GM23338 (cell line): ENCODE measurements at regions not wholly inside any gene's neighbourhood (a gene's known extent, or its start where the extent isn't known, plus 50 kb on each side); places are given as distances from the start of the nearest gene placed in this dataset.

Experiments used
- ATAC-seq: fragments of 200-7000 bp; cut with Tn5 transposase; 3 replicates; pipeline ENCODE4 v1.9.1; 2020
- DNase-seq: peaks from one replicate; pipeline ENCODE4 v3.0.0-alpha.2; 2015; ENCODE audit warnings: low spot score
- H2AFZ ChIP-seq: fragments of 200-600 bp; sonication (generic); 2 replicates; pipeline ENCODE4 v1.8.0; 2016; ENCODE audit warnings: antibody characterized with exemption, mild to moderate bottlenecking, moderate library complexity
- H3F3A ChIP-seq: fragments of 200-600 bp; sonication (generic); replicated peaks from 2 replicates; pipeline ENCODE4 v1.8.0; 2017; ENCODE audit warnings: antibody characterized with exemption, mixed run types, low read depth
- H3K27ac ChIP-seq: fragments of 200-600 bp; sonication (generic); 2 replicates; pipeline ENCODE4 v1.6.1; 2016; ENCODE audit warnings: low read depth
- H3K27me3 ChIP-seq: fragments of 200-600 bp; sonication (generic); 2 replicates; pipeline ENCODE4 v1.8.0; 2016; ENCODE audit warnings: mild to moderate bottlenecking, mixed run types, moderate library complexity; ENCODE audit not compliant: insufficient read depth
- H3K36me3 ChIP-seq: fragments of 200-600 bp; sonication (generic); 2 replicates; pipeline ENCODE4 v1.8.0; 2016; ENCODE audit warnings: mild to moderate bottlenecking; ENCODE audit not compliant: insufficient read depth
- H3K4me1 ChIP-seq: fragments of 200-600 bp; sonication (generic); 2 replicates; pipeline ENCODE4 v1.8.0; 2016; ENCODE audit warnings: mild to moderate bottlenecking, moderate library complexity; ENCODE audit not compliant: insufficient read depth
- H3K4me2 ChIP-seq: fragments of 200-600 bp; sonication (generic); 2 replicates; pipeline ENCODE4 v1.7.1; 2017; ENCODE audit warnings: mixed run types
- H3K4me3 ChIP-seq: fragments of 200-600 bp; sonication (generic); 2 replicates; pipeline ENCODE4 v1.6.1; 2016; ENCODE audit warnings: mixed run types
- H3K79me2 ChIP-seq: fragments of 200-600 bp; sonication (generic); replicated peaks from 2 replicates; pipeline ENCODE4 v1.8.0; 2017; ENCODE audit warnings: mild to moderate bottlenecking; ENCODE audit not compliant: insufficient read depth
- H3K9me2 ChIP-seq: fragments of 200-600 bp; sonication (generic); 2 replicates; pipeline ENCODE4 v1.8.0; 2017; ENCODE audit not compliant: insufficient read depth
- H4K20me1 ChIP-seq: fragments of 200-600 bp; sonication (generic); replicated peaks from 2 replicates; pipeline ENCODE4 v1.8.0; 2017; ENCODE audit warnings: mild to moderate bottlenecking; ENCODE audit not compliant: insufficient read depth
- H3K27ac Mint-ChIP-seq: 2 replicates; pipeline ENCODE4 v1.8.0; 2020; ENCODE audit warnings: inconsistent platforms, mild to moderate bottlenecking, moderate library complexity, mixed read lengths
- H3K27me3 Mint-ChIP-seq: 3 replicates; pipeline ENCODE4 v1.8.0; 2022; ENCODE audit warnings: low read depth, mild to moderate bottlenecking, moderate library complexity, mixed read lengths, inconsistent platforms; ENCODE audit not compliant: insufficient read depth, poor library complexity
- H3K36me3 Mint-ChIP-seq: 3 replicates; pipeline ENCODE4 v1.8.0; 2021; ENCODE audit warnings: low read depth, mild to moderate bottlenecking, inconsistent platforms, moderate library complexity, mixed read lengths
- H3K4me1 Mint-ChIP-seq: 3 replicates; pipeline ENCODE4 v1.8.0; 2020; ENCODE audit warnings: mild to moderate bottlenecking, inconsistent platforms, mixed read lengths
- H3K4me3 Mint-ChIP-seq: 3 replicates; pipeline ENCODE4 v1.8.0; 2021; ENCODE audit warnings: moderate library complexity, mild to moderate bottlenecking, inconsistent platforms, mixed read lengths
- H3K9me3 Mint-ChIP-seq: 3 replicates; pipeline ENCODE4 v1.8.0; 2020; ENCODE audit warnings: moderate library complexity, mild to moderate bottlenecking, inconsistent platforms, mixed read lengths
- CREB1 ChIP-seq: fragments of 250-450 bp; sonication (Bioruptor Pico); IDR thresholded peaks from 2 replicates; pipeline ENCODE4 v1.5.0; 2020; ENCODE audit warnings: low read depth, mild to moderate bottlenecking, moderate library complexity
- ETS1 ChIP-seq: IDR thresholded peaks from 2 replicates; pipeline ENCODE4 v1.6.1; 2016; ENCODE audit warnings: antibody characterized with exemption
- EZH2 ChIP-seq: fragments of 200-600 bp; sonication (generic); IDR thresholded peaks from one replicate; pipeline ENCODE4 v1.8.0; 2017; ENCODE audit warnings: antibody characterized with exemption, mild to moderate bottlenecking, low read depth; ENCODE audit not compliant: unreplicated experiment
- JUNB ChIP-seq: IDR thresholded peaks from one replicate; pipeline ENCODE4 v1.6.1; 2016; ENCODE audit warnings: antibody characterized with exemption; ENCODE audit not compliant: unreplicated experiment
- NANOG ChIP-seq: IDR thresholded peaks from 2 replicates; pipeline ENCODE4 v1.6.1; 2016; ENCODE audit warnings: antibody characterized with exemption, borderline replicate concordance
- POLR2AphosphoS5 ChIP-seq: IDR thresholded peaks from 2 replicates; pipeline ENCODE4 v1.6.1; 2016; ENCODE audit warnings: antibody characterized with exemption, low read depth
- ZNF114 ChIP-seq: fragments of 250-450 bp; sonication (Bioruptor Pico); IDR thresholded peaks from 2 replicates; pipeline ENCODE4 v1.5.0; 2020; ENCODE audit warnings: mild to moderate bottlenecking, moderate library complexity
- ZNF331 ChIP-seq: fragments of 250-450 bp; sonication (Bioruptor Pico); IDR thresholded peaks from 2 replicates; pipeline ENCODE4 v1.5.0; 2020; ENCODE audit warnings: low read depth, mild to moderate bottlenecking, moderate library complexity
- ZNF462 ChIP-seq: fragments of 250-450 bp; sonication (Bioruptor Pico); IDR thresholded peaks from 2 replicates; pipeline ENCODE4 v1.5.0; 2020; ENCODE audit warnings: mild to moderate bottlenecking, moderate library complexity

GRCh38 chr4:110916505-110916904, 293.6 kb upstream of the PITX2 start (continued):
- no peak for TF ChIP-seq ZNF462 (CRISPR knock-in tag)
- no peak for TF ChIP-seq EZH2
- TF ChIP-seq POLR2AphosphoS5, result no peak
- TF ChIP-seq NANOG, result no peak

GRCh38 chr4:110917835-110918234, 295.0 kb upstream of the PITX2 start:
- no peaks in the 10 kb centered on the region for H3K4me1 Mint-ChIP-seq
- no peak overlapping the region for H3K4me3 Mint-ChIP-seq
- H3K9me3 Mint-ChIP-seq, result no peaks in the 10 kb centered on the region
- H3K36me3 Mint-ChIP-seq, result no peaks in the 10 kb centered on the region
- TF ChIP-seq ZNF462 (CRISPR knock-in tag) (no peak), ZNF331 (CRISPR knock-in tag) (no peak), ETS1 (no peak), ZNF114 (CRISPR knock-in tag) (no peak), NANOG (no peak), CREB1 (CRISPR knock-in tag) (no peak), JUNB (no peak), EZH2 (no peak)
- H3K27me3 Mint-ChIP-seq, result peaks cover 2% of the 10 kb centered on the region
- Histone ChIP-seq H3K9me2 (no peaks in the 10 kb centered on the region), H4K20me1 (no peaks in the 10 kb centered on the region), H3K27ac (no peak overlapping the region), H3K4me3 (no peak overlapping the region), H3K4me1 (no peaks in the 10 kb centered on the region), H3F3A (no peaks in the 10 kb centered on the region), H3K4me2 (no peak overlapping the region), H3K36me3 (no peaks in the 10 kb centered on the region), H2AFZ (no peak overlapping the region), H3K79me2 (no peaks in the 10 kb centered on the region), H3K27me3 (no peaks in the 10 kb centered on the region)
- DNase-seq (no peak), ATAC-seq (no peak)
- no peak overlapping the region for H3K27ac Mint-ChIP-seq
